GM19324 (cell line): ENCODE measurements at regions not wholly inside any gene's neighbourhood (a gene's known extent, or its start where the extent isn't known, plus 50 kb on each side); places are given as distances from the start of the nearest gene placed in this dataset.
"Not testable (repeated sequence)": the region's sequence is repeated elsewhere in the genome, so short reads cannot be mapped to it uniquely, and the experiment has no call there.

Experiments used
- ATAC-seq: cut with Tn5 transposase; IDR thresholded peaks from one replicate; pipeline ENCODE4 v1.9.1; 2021; ENCODE audit warnings: mild to moderate bottlenecking, moderate library complexity; ENCODE audit not compliant: unreplicated experiment, low FRiP score

DNA sequence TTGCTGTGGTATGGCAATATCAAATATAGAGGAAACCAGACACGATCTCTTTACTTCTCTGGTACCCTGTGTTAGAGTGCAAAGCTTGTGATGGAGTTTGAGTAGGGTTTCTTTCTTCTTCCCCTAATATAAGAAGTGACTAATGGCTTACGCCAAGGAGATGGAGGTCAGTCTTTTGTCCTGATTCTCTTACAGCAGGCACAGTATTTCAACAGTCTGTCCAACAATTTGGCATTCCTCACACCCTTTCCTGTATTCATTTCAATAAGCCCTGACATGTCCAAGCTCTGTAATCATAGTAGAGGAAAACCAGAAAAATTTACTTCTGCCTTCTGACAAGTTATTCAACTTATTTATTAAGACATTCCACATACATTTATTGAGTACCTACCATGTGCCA is 546.2 kb downstream of the TMEM135 start:
- ATAC-seq = no peak

DNA sequence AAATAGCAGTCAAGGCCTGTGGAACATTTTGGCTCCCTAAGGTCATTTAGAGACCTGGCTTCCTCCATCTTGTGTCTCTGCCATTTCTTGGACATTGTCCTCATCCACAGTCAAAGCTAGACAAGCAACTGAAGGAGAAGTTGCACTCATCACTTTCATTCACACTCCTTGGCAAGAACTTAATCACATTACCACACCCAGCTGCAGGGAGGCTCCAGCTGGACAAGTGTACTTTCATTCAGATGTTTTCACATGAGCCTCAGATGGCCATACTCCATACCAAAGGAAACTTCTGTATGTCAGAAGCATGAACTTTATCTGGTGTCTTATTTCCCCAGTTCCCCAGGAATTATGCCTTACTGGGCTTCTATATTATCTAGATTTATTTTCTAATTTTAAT is 537.4 kb downstream of the TMEM135 start:
- no peak for ATAC-seq

GRCh38 chr11:87574193-87574592 is 536.5 kb downstream of the TMEM135 start:
- ATAC-seq = no peak

- ATAC-seq = no peak
Measured at GRCh38 chr11:87573708-87574107, 536.0 kb downstream of the TMEM135 start.

DNA sequence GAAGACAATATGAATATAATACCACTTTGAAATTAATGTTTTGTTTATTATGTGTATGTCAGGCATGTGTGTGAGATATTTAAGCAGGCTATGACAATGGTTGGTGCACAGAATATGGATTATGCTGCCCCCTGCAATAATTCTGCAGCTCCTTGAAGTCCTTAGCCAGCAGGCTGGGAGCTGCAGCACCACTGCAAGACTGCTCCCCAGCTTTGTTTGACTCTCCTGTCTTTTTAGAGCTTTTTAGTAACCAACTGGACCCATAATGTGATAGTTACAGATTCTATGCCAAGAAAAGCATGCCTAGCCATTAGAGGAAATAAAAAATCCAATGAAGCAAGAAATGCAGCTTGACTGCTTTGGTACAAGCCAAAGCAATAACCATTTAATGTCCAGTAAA is 535.1 kb downstream of the TMEM135 start:
- ATAC-seq = no peak

- ATAC-seq = no peak
Measured at GRCh38 chr11:87560352-87560751, 522.6 kb downstream of the TMEM135 start.

GRCh38 chr11:87559852-87560251 is 522.1 kb downstream of the TMEM135 start:
- ATAC-seq = not testable (repeated sequence)

GRCh38 chr11:87555101-87555500 is 517.4 kb downstream of the TMEM135 start:
- no peak for ATAC-seq

DNA sequence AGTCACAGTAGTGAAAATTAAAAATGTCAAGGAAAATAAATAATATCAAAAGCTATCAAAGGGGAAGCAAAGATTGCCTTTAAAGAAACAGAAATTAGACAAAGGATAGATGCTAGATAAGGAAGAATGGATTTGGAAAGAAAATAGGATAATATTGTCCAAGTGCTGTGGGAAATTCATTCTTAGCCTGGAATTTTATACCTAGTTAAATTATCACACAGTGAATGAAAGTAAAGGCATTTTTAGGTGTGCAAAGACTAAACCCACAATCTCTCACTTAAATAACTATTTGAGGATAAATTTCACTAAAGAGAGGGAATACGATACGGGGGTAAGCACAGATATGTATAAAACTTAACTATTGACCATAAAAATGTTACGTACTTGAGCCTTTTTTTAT is 511.1 kb downstream of the TMEM135 start:
- ATAC-seq = no peak

DNA sequence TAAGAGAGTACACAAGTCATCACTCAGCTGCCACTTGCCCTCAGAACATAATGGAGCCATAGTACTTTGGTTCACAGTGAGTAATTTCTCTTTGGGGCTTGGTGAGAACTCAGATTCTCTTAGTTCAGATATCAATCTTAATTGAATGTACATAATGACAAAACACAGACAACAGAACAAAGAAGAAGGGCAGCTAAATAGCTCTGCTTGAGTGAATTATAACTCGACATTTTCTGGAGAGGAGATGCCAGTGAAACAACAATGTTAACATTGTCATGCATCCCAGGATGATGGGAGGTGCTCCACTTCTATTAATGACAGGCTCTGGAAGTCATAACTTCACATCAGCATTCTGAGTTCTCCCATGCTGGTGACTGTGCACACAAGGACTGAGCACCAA is 508.1 kb downstream of the TMEM135 start:
- ATAC-seq = no peak

GRCh38 chr11:87539596-87539995 is 501.9 kb downstream of the TMEM135 start:
- no peak for ATAC-seq

GRCh38 chr11:87536565-87536964 is 498.8 kb downstream of the TMEM135 start:
- no peak for ATAC-seq

DNA sequence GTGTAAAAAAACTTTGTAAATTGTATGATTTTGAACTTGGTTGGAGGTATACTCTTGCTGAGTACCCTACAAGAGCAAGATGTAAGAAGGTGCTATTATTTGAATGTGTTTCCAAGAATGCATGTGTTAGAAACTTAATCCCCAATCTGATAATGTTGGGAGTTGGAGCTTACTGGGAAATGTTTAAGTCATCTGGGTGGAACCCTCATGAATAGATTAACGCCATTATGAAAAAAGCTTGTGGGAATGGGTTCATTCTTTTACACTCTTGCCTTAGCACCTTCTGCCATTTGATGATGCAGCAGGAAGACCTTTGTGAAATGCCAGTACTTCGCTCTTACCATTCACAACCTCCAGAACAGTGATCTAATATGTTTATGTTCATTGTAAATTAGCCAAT is 498.3 kb downstream of the TMEM135 start:
- no peak for ATAC-seq

GRCh38 chr11:87535513-87535912 is 497.8 kb downstream of the TMEM135 start:
- ATAC-seq = no peak

- ATAC-seq = not testable (repeated sequence)
Measured at GRCh38 chr11:87531835-87532234, 494.1 kb downstream of the TMEM135 start.

DNA sequence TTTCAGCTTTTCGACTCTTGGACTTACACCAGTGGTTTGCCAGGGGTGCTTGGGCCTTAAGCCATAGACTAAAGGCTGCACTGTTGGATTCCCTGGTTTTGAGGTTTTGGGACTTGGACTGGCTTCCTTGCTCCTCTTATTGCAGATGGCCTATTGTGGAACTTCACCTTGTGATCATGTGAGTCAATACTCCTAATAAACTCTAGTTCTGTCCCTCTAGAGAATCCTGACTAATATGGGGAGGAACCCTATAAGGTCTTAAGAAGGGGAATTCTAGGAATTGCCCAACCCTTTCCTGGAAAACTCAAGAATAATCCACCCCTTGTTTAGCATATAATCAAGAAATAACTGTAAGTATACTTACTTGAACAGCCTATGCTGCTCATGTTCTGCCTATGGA is 491.8 kb downstream of the TMEM135 start:
- no peak for ATAC-seq

DNA sequence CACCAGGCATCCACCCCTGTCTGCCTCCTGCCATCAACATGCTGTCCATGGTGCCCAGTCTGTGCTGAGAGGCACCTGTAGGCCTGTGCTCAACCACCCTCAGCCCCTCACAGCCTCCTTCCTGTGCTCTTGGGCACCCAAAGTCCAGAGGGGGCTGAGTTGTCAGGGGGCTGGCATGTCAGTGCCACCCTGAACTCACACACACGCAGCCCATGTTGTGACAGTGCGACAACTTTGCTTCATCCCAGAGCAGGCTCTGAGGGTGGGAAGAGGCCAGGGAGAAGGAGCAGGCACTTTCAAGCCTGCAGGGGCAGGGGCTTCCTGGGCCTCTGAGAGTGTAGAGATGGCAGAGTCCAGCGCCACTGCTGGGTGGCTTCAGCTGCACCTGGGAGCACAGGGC is 491.0 kb downstream of the TMEM135 start:
- no peak for ATAC-seq

GRCh38 chr11:87523276-87523675 is 485.5 kb downstream of the TMEM135 start:
- no peak for ATAC-seq

GRCh38 chr11:87518266-87518665 is 480.5 kb downstream of the TMEM135 start:
- ATAC-seq = no peak

DNA sequence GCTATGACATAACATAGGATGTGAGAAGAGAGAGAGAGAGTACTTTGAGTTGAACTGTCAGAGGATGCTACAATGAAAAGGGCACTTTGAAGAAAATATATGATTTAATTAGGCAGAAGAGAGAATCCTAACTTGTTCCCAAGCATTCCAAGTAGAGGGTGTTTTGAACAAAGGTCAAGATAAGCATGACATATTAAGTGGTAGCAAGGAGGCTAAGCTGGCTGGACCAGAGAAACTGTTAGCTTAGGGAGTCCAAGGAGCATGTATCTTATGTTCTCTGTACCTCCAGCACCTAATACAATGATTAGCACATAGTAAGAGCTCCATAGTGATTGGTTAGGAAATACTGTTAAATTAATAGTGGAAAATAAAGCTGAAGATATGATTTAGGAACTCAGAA is 479.6 kb downstream of the TMEM135 start:
- no peak for ATAC-seq

GRCh38 chr11:87507722-87508121 is 470.0 kb downstream of the TMEM135 start:
- not testable (repeated sequence) for ATAC-seq

- ATAC-seq = not testable (repeated sequence)
Measured at GRCh38 chr11:87506946-87507345, 469.2 kb downstream of the TMEM135 start.

- ATAC-seq = no peak
Measured at GRCh38 chr11:87501388-87501787, 463.7 kb downstream of the TMEM135 start.
